Muscle layer of duodenum (tissue), 2 donors: ENCODE measurements at regions not wholly inside any gene's neighbourhood (a gene's known extent, or its start where the extent isn't known, plus 50 kb on each side); places are given as distances from the start of the nearest gene placed in this dataset.
"Not testable (repeated sequence)": the region's sequence is repeated elsewhere in the genome, so short reads cannot be mapped to it uniquely, and the experiment has no call there.

ENCODE experiments used
- H3K27ac ChIP-seq: one replicate; pipeline ENCODE4 v1.7.0; 2013; ENCODE audit warnings: mild to moderate bottlenecking, low read length
- H3K27me3 ChIP-seq: one replicate; pipeline ENCODE4 v1.7.0; 2013; ENCODE audit warnings: low read depth, mild to moderate bottlenecking, control low read depth, low read length
- H3K36me3 ChIP-seq, 2 donors: one replicate each; pipeline ENCODE4 v1.7.0; 2013; ENCODE audit warnings: low read length in 2 of 2, control low read depth in 1 of 2, mild to moderate bottlenecking in 1 of 2; ENCODE audit not compliant: insufficient read depth in 2 of 2, control insufficient read depth in 1 of 2
- H3K4me1 ChIP-seq, 2 donors: one replicate each; pipeline ENCODE4 v1.7.0; 2013; ENCODE audit warnings: low read length in 2 of 2, mild to moderate bottlenecking in 2 of 2, control low read depth in 1 of 2, moderate library complexity in 1 of 2; ENCODE audit not compliant: insufficient read depth in 2 of 2, control insufficient read depth in 1 of 2
- H3K4me3 ChIP-seq, 2 donors: one replicate each; pipeline ENCODE4 v1.7.0; 2013; ENCODE audit warnings: low read length in 2 of 2, low read depth in 1 of 2, mild to moderate bottlenecking in 1 of 2
- H3K9me3 ChIP-seq, 2 donors: one replicate each; pipeline ENCODE4 v1.7.0; 2013; ENCODE audit warnings: low read length in 2 of 2, control low read depth in 1 of 2, mild to moderate bottlenecking in 1 of 2; ENCODE audit not compliant: control insufficient read depth in 1 of 2
- donor health status: healthy.

DNA sequence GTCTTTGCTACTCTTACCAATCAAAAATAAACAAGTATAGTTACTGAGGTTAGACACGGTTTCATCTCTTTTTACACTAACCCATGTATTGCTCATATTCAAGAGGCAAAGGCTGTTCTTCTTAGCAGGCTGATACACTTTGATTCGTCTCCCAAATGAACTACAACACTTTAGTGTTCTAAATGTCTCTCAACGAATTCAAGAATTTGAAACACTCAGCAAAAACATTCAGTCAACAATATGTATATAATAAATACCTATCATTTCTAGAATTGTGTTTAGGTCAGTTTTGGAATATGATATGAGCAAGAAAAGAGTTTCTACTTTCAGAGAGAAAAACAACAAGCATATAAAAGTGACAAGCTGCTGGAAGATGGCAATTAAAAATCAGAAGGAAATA, 669.6 kb upstream of the DPPA4 start:
- no peaks in the 10 kb centered on the region for H3K9me3 ChIP-seq
- H3K27ac ChIP-seq, result no peak overlapping the region
- no peaks in the 10 kb centered on the region for H3K36me3 ChIP-seq
- H3K4me1 ChIP-seq, result no peaks in the 10 kb centered on the region
- no peaks in the 10 kb centered on the region for H3K27me3 ChIP-seq
- H3K4me3 ChIP-seq, result no peak overlapping the region

DNA sequence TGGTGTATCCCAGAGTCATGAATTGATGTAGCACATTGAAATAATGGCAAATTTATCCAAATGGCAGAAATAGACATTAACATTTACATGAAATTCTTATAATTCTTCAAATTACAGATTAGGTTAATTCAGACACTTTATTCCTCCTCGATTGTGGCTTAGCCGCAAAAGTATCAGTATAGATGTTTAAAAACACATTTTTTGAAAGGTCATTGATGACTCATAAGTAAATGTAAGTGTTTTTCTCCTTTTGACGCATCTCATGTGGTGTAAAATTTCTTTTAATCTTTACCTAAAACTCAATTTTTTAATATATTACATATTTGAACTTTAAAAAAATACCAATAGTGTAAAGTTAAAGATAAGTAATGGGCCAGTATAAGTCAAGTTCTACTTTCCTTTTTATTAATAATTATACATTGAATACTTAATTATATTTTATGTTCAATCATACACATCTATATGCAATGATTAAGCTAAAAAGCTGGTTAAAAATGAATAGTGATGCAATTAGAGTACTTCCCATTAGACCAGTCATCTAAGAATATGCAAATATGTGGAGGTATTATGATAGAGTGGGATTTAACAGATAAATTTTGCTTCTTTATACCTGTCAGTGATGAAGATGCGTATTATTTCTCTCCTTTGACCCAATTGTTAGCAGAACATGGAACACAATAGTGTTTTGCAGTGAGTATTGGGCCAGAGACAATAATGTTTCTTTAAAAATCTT, 678.1 kb upstream of the DPPA4 start:
- Histone ChIP-seq H3K4me3 (no peak overlapping the region), H3K27me3 (no peaks in the 10 kb centered on the region), H3K9me3 (no peaks in the 10 kb centered on the region), H3K27ac (no peak overlapping the region), H3K4me1 (peaks cover 0 to 6% of the 10 kb centered on the region in 2 donors), H3K36me3 (no peaks in the 10 kb centered on the region)

DNA sequence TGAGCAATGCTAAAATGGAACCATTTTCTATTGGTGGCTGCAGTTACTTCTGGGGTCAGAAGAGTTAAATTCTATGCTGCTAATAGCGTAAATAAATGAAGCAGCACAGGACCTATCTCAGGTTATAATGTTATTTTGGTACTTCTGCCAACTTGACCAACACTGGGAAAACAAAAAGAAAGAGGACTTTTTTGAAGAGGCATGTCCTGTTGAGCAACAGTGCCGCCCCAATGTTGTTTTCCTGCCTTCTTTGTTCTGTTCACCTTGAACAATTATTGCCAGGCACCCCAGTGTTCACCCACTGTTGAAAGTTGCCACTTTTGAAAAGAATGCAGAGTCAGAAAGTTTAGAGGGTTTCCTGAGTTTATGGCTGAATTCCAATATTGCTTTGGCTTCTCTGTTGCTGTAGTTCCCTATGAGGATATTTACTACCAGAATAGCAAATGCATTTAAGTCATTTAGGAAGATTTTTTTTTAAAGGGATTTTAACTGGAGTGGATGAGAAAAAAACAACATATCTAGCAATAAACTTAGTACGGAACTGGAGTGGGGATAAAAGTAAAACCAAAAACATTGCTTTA, 679.0 kb upstream of the DPPA4 start:
- H3K27me3 ChIP-seq, result no peaks in the 10 kb centered on the region
- no peak overlapping the region for H3K4me3 ChIP-seq
- H3K9me3 ChIP-seq, result no peaks in the 10 kb centered on the region
- peaks cover 0 to 6% of the 10 kb centered on the region in 2 donors for H3K4me1 ChIP-seq
- no peak overlapping the region for H3K27ac ChIP-seq
- no peaks in the 10 kb centered on the region for H3K36me3 ChIP-seq

DNA sequence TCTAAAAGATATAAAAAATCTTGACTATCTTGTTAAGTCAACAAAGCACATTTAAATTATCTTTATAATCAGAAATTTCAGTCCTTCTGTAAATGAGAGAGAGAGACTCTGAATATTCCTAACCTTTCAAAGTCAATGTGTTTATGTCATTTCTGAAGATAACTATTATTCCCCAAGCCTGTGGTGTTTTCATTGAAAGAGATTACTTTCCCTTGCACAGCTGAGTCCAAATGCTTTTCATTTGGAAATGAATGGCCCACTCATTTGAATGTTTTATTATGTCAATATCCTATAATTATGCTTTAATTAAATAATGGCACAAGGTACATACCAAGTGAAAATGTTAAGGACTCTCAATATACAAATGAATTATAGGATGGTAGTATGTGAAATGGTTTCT, 680.0 kb upstream of the DPPA4 start:
- Histone ChIP-seq H3K27ac (no peak overlapping the region), H3K27me3 (no peaks in the 10 kb centered on the region), H3K36me3 (no peaks in the 10 kb centered on the region), H3K9me3 (no peaks in the 10 kb centered on the region), H3K4me3 (no peak overlapping the region), H3K4me1 (peaks cover 0 to 6% of the 10 kb centered on the region in 2 donors)

DNA sequence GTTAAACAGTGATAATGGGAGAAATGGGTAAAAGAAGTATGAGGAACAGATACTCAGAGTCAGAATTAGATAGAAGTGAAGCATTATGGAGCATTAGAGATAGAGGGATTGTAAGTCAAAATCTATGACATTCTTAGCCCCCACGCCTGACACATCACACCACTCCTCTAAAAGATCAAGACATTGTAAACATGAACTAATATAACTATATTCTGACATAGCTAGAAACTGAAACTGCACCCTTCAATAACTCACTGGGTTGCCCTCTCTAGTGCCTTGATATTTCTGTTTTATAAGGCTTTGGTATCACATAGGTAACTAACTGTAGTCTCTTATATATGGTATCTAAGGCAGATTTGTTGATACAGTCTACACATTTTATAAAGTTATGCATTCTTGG, 684.3 kb upstream of the DPPA4 start:
- Histone ChIP-seq H3K27ac (no peak overlapping the region), H3K36me3 (no peaks in the 10 kb centered on the region), H3K4me3 (no peak overlapping the region), H3K4me1 (no peaks in the 10 kb centered on the region), H3K9me3 (no peaks in the 10 kb centered on the region), H3K27me3 (no peaks in the 10 kb centered on the region)

DNA sequence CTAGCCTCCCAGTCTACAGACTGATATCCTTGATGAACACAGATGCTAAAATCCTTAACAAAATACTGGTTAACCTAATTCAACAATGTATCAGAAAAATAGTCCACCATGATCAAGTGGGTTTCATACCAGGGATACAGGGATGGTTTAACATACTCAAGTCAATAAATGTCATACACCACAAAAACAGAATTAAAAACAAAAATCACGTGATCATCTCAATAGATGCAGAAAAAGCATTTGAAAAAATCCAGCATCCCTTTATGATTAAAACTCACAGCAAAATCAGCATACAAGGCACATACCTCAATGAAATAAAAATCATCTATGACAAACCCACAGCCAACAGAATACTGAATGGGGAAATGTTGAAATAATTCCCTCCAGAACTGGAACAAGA, 685.7 kb upstream of the DPPA4 start:
- H3K27me3 ChIP-seq, H3K9me3 ChIP-seq, H3K36me3 ChIP-seq, H3K27ac ChIP-seq, H3K4me3 ChIP-seq, H3K4me1 ChIP-seq: not testable (repeated sequence)

DNA sequence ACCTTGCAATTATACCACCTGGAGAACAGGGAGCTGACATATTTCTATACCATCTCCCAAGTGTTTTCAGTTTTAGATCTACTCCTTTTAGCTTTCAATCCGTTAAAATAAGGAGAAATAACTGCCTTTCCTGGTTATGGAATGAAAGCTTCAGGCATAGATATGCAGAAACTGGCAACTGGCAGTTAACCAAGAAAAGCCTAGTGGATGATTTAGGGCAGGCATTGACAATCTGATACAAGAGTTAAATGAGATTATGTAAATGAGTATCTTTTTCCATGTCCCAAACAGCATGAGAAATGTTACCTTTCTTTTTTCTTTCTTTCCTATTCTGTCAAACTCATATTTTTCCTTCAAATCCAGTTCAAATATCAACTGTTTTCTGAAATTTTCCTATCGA, 689.1 kb upstream of the DPPA4 start:
- H3K4me1 ChIP-seq, result no peaks in the 10 kb centered on the region
- H3K27ac ChIP-seq, result no peak overlapping the region
- no peak overlapping the region for H3K4me3 ChIP-seq
- H3K36me3 ChIP-seq, result no peaks in the 10 kb centered on the region
- H3K9me3 ChIP-seq, result no peaks in the 10 kb centered on the region
- H3K27me3 ChIP-seq, result no peaks in the 10 kb centered on the region

DNA sequence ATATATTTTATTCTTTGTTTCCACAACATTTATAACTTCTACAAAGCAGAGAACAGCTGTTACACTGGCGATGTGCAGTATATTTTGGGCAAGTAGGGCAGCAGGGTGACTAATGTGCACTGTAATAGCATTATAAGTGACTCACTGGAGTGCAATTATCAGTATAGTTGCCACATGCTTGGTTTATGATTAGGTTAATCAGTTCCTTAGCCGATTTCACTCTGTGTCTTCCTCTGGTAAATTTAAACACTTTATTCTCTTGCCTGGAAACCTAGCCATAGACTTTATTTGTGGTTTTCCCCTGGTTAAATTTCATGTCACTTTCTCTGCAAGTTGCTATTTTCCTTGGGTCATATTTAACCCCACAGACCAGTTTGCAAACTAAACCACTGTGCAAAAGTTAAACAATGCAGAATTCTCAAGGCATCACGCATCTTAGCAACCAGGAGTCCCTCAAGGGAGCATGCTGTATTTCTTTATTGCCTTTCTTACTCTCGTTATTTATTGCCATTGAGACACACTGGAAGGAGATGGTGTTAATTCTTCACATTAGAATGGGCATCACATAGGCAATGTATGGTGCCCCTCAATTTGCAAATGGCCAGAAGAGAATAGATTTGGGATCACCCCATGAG, 690.2 kb upstream of the DPPA4 start:
- no peaks in the 10 kb centered on the region for H3K36me3 ChIP-seq
- H3K27ac ChIP-seq, result no peak overlapping the region
- no peaks in the 10 kb centered on the region for H3K4me1 ChIP-seq

DNA sequence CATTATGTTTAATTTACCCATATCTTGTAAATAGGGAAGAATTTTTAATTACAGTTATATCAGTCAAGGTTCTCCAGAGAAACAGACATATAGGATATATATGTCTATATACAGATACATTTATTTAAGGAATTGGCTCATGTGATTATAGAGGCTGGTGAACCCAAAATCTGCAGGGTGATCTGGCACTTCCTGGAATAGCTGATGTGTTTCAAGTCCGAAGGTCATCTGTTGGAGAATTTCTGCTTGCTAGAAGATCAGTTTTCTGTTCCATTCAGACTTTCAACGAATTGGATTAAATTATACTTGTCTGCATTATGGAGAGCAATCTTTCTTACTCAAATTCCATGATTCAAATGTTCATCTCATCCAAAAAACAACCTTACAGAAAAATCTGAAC, 694.6 kb upstream of the DPPA4 start:
- H3K4me1 ChIP-seq, result no peaks in the 10 kb centered on the region
- H3K9me3 ChIP-seq, result no peaks in the 10 kb centered on the region
- H3K27me3 ChIP-seq, result no peaks in the 10 kb centered on the region
- H3K27ac ChIP-seq, result no peak overlapping the region
- H3K4me3 ChIP-seq, result no peak overlapping the region
- H3K36me3 ChIP-seq, result no peaks in the 10 kb centered on the region

More for the DNA sequence above, 690.2 kb upstream of the DPPA4 start:
- H3K27me3 ChIP-seq, result no peaks in the 10 kb centered on the region
- no peak overlapping the region for H3K4me3 ChIP-seq
- H3K9me3 ChIP-seq, result no peaks in the 10 kb centered on the region

DNA sequence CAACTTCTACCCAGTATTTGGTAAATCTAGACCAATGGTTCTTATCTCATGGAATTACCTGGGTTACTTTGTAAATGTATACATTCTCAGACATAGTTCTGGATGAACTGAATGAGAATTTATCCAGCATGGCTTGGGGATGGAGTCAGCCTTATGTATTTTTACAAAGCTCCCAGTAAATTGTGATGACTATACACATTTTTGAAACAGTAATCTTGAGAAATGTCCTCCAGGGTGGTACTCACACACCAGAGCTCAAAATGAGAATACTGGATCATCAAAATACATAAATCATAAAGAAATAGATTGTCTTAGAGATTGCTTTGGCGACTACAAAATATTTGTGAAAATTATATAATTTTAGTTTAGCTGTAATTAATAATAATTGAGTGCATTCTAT, 722.1 kb upstream of the DPPA4 start:
- Histone ChIP-seq H3K9me3 (peaks cover 0 to 2% of the 10 kb centered on the region in 2 donors), H3K27me3 (no peaks in the 10 kb centered on the region), H3K4me1 (no peaks in the 10 kb centered on the region), H3K27ac (no peak overlapping the region), H3K4me3 (no peak overlapping the region), H3K36me3 (no peaks in the 10 kb centered on the region)

DNA sequence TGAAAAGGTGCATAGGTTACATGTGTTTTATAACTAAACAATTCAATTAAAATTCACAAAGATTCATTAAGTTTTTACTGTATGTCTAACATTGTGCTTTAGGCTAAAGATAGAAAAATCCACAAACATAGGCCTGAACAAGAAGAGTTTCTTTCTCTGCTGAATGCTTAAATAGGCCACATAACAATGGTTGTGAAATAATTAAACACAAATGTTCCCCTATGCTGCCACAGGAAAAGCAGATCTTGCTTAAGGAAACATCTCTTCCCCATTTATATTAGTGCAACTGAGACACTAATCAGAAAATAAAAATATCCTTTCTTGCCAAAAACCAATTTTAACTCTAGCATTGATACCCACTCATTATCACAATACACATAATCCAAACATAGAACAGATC, 725.4 kb upstream of the DPPA4 start:
- no peaks in the 10 kb centered on the region for H3K27me3 ChIP-seq
- H3K9me3 ChIP-seq, result no peaks in the 10 kb centered on the region
- H3K4me1 ChIP-seq, result no peaks in the 10 kb centered on the region
- no peaks in the 10 kb centered on the region for H3K36me3 ChIP-seq
- H3K4me3 ChIP-seq, result no peak overlapping the region
- H3K27ac ChIP-seq, result no peak overlapping the region
